ENCODE measurements at regions not wholly inside any gene's neighbourhood (a gene's known extent, or its start where the extent isn't known, plus 50 kb on each side); places are given as distances from the start of the nearest gene placed in this dataset.

- TF ChIP-seq, protein P1, sequence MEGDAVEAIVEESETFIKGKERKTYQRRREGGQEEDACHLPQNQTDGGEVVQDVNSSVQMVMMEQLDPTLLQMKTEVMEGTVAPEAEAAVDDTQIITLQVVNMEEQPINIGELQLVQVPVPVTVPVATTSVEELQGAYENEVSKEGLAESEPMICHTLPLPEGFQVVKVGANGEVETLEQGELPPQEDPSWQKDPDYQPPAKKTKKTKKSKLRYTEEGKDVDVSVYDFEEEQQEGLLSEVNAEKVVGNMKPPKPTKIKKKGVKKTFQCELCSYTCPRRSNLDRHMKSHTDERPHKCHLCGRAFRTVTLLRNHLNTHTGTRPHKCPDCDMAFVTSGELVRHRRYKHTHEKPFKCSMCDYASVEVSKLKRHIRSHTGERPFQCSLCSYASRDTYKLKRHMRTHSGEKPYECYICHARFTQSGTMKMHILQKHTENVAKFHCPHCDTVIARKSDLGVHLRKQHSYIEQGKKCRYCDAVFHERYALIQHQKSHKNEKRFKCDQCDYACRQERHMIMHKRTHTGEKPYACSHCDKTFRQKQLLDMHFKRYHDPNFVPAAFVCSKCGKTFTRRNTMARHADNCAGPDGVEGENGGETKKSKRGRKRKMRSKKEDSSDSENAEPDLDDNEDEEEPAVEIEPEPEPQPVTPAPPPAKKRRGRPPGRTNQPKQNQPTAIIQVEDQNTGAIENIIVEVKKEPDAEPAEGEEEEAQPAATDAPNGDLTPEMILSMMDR (IDR thresholded peaks at IDR 0.05), result no peak
- TF ChIP-seq EP300 (IDR thresholded peaks at IDR 0.05), result no peak
- TF ChIP-seq POLR2A (IDR thresholded peaks at IDR 0.05), result no peak
Measured at GRCh38 chr4:138344054-138344453, 101.9 kb upstream of the SLC7A11 start.
